Liver (tissue), 8 donors: ENCODE measurements at regions not wholly inside any gene's neighbourhood (a gene's known extent, or its start where the extent isn't known, plus 50 kb on each side); places are given as distances from the start of the nearest gene placed in this dataset.

Source experiments
- DNase-seq: peaks from one replicate; pipeline ENCODE4 v3.0.0-alpha.2; 2017; ENCODE audit warnings: low spot score
- H3K27ac ChIP-seq, 2 donors: one replicate each; pipeline ENCODE4 v1.7.0; 2013; ENCODE audit warnings: inconsistent platforms in 2 of 2, low read length in 2 of 2, control low read depth in 1 of 2, low read depth in 1 of 2, mild to moderate bottlenecking in 1 of 2
- H3K27me3 ChIP-seq, 4 donors: one replicate each; pipeline versions ENCODE4 v1.6.1 to v1.7.0; 2013; ENCODE audit warnings: low read length in 3 of 4, inconsistent platforms in 1 of 4, mild to moderate bottlenecking in 1 of 4, moderate library complexity in 1 of 4; ENCODE audit not compliant: control insufficient read depth in 4 of 4, insufficient read depth in 4 of 4
- H3K36me3 ChIP-seq, 4 donors: one replicate each; pipeline versions ENCODE4 v1.6.1 to v1.7.0; 2013; ENCODE audit warnings: low read length in 3 of 4, mild to moderate bottlenecking in 3 of 4, low read depth in 1 of 4, moderate library complexity in 1 of 4; ENCODE audit not compliant: control insufficient read depth in 4 of 4, insufficient read depth in 3 of 4
- H3K4me1 ChIP-seq, 4 donors: one replicate each; pipeline versions ENCODE4 v1.6.1 to v1.7.0; 2013; ENCODE audit warnings: low read length in 3 of 4, mild to moderate bottlenecking in 3 of 4, moderate library complexity in 1 of 4; ENCODE audit not compliant: control insufficient read depth in 4 of 4, insufficient read depth in 4 of 4
- H3K4me3 ChIP-seq, 3 donors: one replicate each; pipeline versions ENCODE4 v1.6.1 to v1.7.0; 2013; ENCODE audit warnings: low read length in 3 of 3, control low read depth in 1 of 3, low read depth in 1 of 3, mild to moderate bottlenecking in 1 of 3
- H3K9ac ChIP-seq, 2 donors: one replicate each; pipeline ENCODE4 v1.7.0; 2013; ENCODE audit warnings: low read length in 2 of 2, mild to moderate bottlenecking in 2 of 2, moderate library complexity in 2 of 2, control low read depth in 1 of 2, low read depth in 1 of 2
- H3K9me3 ChIP-seq, 4 donors: one replicate each; pipeline versions ENCODE4 v1.6.1 to v1.7.0; 2013; ENCODE audit warnings: low read length in 3 of 4; ENCODE audit not compliant: control insufficient read depth in 4 of 4
- CTCF ChIP-seq: fragments of 150-350 bp; IDR thresholded peaks from 2 replicates; pipeline ENCODE4 v1.5.1; 2017; ENCODE audit warnings: improper control_type of control experiment, low read depth, low read length; ENCODE audit not compliant: missing input control
- EGR1 ChIP-seq, 2 donors: IDR thresholded peaks; 2 replicates each; pipeline ENCODE4 v1.6.1; 2016 to 2018; ENCODE audit warnings: antibody characterized with exemption in 2 of 2, low read depth in 2 of 2
- FOXA1 ChIP-seq: IDR thresholded peaks from 2 replicates; pipeline ENCODE4 v1.6.1; 2016; ENCODE audit warnings: antibody characterized with exemption
- FOXA2 ChIP-seq: IDR thresholded peaks from 2 replicates; pipeline ENCODE4 v1.6.1; 2016; ENCODE audit warnings: antibody characterized with exemption
- GABPA ChIP-seq, 2 donors: IDR thresholded peaks in 1 of 2; conservative IDR thresholded peaks in 1 of 2; 2 replicates each; pipeline ENCODE4 v1.6.1; 2016; ENCODE audit warnings: antibody characterized with exemption in 2 of 2, mild to moderate bottlenecking in 1 of 2, moderate library complexity in 1 of 2
- HNF4A ChIP-seq, 2 donors: conservative IDR thresholded peaks; 2 replicates each; pipeline ENCODE4 v1.6.1; 2016; ENCODE audit warnings: antibody characterized with exemption in 2 of 2, mild to moderate bottlenecking in 2 of 2
- HNF4G ChIP-seq: IDR thresholded peaks from 2 replicates; pipeline ENCODE4 v1.6.1; 2016; ENCODE audit warnings: antibody characterized with exemption
- JUND ChIP-seq, 2 donors: IDR thresholded peaks; 2 replicates each; pipeline ENCODE4 v1.6.1; 2016; ENCODE audit warnings: antibody characterized with exemption in 2 of 2
- NR2F2 ChIP-seq: IDR thresholded peaks from 2 replicates; pipeline ENCODE4 v1.6.1; 2016; ENCODE audit warnings: antibody characterized with exemption
- RAD21 ChIP-seq, 2 donors: IDR thresholded peaks; 2 replicates each; pipeline ENCODE4 v1.6.1; 2016; ENCODE audit warnings: antibody characterized with exemption in 2 of 2, mild to moderate bottlenecking in 2 of 2
- RXRA ChIP-seq, 2 donors: IDR thresholded peaks; 2 replicates each; pipeline ENCODE4 v1.6.1; 2017 to 2018; ENCODE audit warnings: antibody characterized with exemption in 2 of 2, mild to moderate bottlenecking in 1 of 2
- TAF1 ChIP-seq: conservative IDR thresholded peaks from 2 replicates; pipeline ENCODE4 v1.6.1; 2016; ENCODE audit warnings: antibody characterized with exemption, mild to moderate bottlenecking
- YY1 ChIP-seq: IDR thresholded peaks from 2 replicates; pipeline ENCODE4 v1.6.1; 2016; ENCODE audit warnings: antibody characterized with exemption, mild to moderate bottlenecking
- ZBTB33 ChIP-seq: IDR thresholded peaks from 2 replicates; pipeline ENCODE4 v1.6.1; 2016; ENCODE audit warnings: antibody characterized with exemption
- WGBS: extraction: QIAGEN DNeasy Blood & Tissue Kit; methylation state at CpG from one replicate; pipeline ENCODE4 v1.1.7; 2013; 5-methylcytosine and 5-hydroxymethylcytosine counted together
- TF ChIP-seq, protein P1 (sequence below): IDR thresholded peaks from 2 replicates; pipeline ENCODE4 v1.6.1; 2016; ENCODE audit warnings: antibody characterized with exemption, mild to moderate bottlenecking
- TF ChIP-seq, protein P2 (sequence below): IDR thresholded peaks from 2 replicates; pipeline ENCODE4 v1.6.1; 2016; ENCODE audit warnings: antibody characterized with exemption
- TF ChIP-seq, protein P3 (sequence below): IDR thresholded peaks from 2 replicates; pipeline ENCODE4 v1.6.1; 2016; ENCODE audit warnings: antibody characterized with exemption
- donor health status: healthy.
- donor health status: healthy.
- donor health status: healthy.
- donor health status: healthy.
- donor health status: healthy.

GRCh38 chr12:125216756-125217155 is 151.5 kb downstream of the AACS start:
- 87% methylated on average over 14 of the region's 14 CpGs for WGBS
- Histone ChIP-seq H3K4me3 (no peak overlapping the region), H3K9ac (no peak overlapping the region), H3K27ac (no peak overlapping the region), H3K9me3 (no peaks in the 10 kb centered on the region), H3K4me1 (no peaks in the 10 kb centered on the region), H3K36me3 (no peaks in the 10 kb centered on the region), H3K27me3 (peaks cover 0 to 6% (median 1%) of the 10 kb centered on the region in 4 donors)
- TF ChIP-seq, protein P1, sequence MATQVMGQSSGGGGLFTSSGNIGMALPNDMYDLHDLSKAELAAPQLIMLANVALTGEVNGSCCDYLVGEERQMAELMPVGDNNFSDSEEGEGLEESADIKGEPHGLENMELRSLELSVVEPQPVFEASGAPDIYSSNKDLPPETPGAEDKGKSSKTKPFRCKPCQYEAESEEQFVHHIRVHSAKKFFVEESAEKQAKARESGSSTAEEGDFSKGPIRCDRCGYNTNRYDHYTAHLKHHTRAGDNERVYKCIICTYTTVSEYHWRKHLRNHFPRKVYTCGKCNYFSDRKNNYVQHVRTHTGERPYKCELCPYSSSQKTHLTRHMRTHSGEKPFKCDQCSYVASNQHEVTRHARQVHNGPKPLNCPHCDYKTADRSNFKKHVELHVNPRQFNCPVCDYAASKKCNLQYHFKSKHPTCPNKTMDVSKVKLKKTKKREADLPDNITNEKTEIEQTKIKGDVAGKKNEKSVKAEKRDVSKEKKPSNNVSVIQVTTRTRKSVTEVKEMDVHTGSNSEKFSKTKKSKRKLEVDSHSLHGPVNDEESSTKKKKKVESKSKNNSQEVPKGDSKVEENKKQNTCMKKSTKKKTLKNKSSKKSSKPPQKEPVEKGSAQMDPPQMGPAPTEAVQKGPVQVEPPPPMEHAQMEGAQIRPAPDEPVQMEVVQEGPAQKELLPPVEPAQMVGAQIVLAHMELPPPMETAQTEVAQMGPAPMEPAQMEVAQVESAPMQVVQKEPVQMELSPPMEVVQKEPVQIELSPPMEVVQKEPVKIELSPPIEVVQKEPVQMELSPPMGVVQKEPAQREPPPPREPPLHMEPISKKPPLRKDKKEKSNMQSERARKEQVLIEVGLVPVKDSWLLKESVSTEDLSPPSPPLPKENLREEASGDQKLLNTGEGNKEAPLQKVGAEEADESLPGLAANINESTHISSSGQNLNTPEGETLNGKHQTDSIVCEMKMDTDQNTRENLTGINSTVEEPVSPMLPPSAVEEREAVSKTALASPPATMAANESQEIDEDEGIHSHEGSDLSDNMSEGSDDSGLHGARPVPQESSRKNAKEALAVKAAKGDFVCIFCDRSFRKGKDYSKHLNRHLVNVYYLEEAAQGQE, result no peak
- TF ChIP-seq RAD21 (IDR thresholded peaks at IDR 0.05) (no peak), ZBTB33 (no peak), TAF1 (no peak), HNF4A (conservative IDR thresholded peaks at IDR 0.05) (no peak), GABPA (IDR thresholded peaks at IDR 0.05 in 1 of 2, conservative IDR thresholded peaks at IDR 0.05 in 1 of 2) (no peak), FOXA1 (no peak), JUND (IDR thresholded peaks at IDR 0.05) (no peak), FOXA2 (no peak), NR2F2 (no peak), CTCF (no peak), EGR1 (IDR thresholded peaks at IDR 0.05; ENCODE audit: low read depth in 2 of 2) (no peak), HNF4G (no peak), YY1 (no peak), RXRA (IDR thresholded peaks at IDR 0.05) (no peak)
- TF ChIP-seq, protein P2, sequence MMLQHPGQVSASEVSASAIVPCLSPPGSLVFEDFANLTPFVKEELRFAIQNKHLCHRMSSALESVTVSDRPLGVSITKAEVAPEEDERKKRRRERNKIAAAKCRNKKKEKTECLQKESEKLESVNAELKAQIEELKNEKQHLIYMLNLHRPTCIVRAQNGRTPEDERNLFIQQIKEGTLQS, result no peak
- TF ChIP-seq, protein P3, sequence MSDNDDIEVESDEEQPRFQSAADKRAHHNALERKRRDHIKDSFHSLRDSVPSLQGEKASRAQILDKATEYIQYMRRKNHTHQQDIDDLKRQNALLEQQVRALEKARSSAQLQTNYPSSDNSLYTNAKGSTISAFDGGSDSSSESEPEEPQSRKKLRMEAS, result no peak
- DNase-seq, result no peak

GRCh38 chr12:125217308-125217707 is 152.1 kb downstream of the AACS start:
- Histone ChIP-seq H3K4me3 (no peak overlapping the region), H3K36me3 (no peaks in the 10 kb centered on the region), H3K27ac (no peak overlapping the region), H3K4me1 (no peaks in the 10 kb centered on the region), H3K27me3 (peaks cover 0 to 6% (median under 1%) of the 10 kb centered on the region in 4 donors), H3K9me3 (no peaks in the 10 kb centered on the region), H3K9ac (no peak overlapping the region)
- TF ChIP-seq YY1 (no peak), RAD21 (IDR thresholded peaks at IDR 0.05) (no peak)
- no peak for DNase-seq
- WGBS, result 69% methylated on average over 5 of the region's 5 CpGs
